Fibroblast of mammary gland (primary cell): ENCODE measurements at regions not wholly inside any gene's neighbourhood (a gene's known extent, or its start where the extent isn't known, plus 50 kb on each side); places are given as distances from the start of the nearest gene placed in this dataset.

Source experiments
- DNase-seq: peaks from one replicate; pipeline ENCODE4 v3.0.0-alpha.2; 2010; ENCODE audit warnings: low read depth
- H3K4me3 ChIP-seq: 2 replicates; pipeline ENCODE4 v1.5.1; 2011; ENCODE audit warnings: low read depth, mild to moderate bottlenecking, low read length, moderate library complexity; ENCODE audit not compliant: control insufficient read depth
- CTCF ChIP-seq: conservative IDR thresholded peaks from 2 replicates; pipeline ENCODE4 v1.5.1; 2011; ENCODE audit warnings: low read depth, low read length, inconsistent platforms; ENCODE audit not compliant: control insufficient read depth, insufficient read depth

- H3K4me3 ChIP-seq = no peak overlapping the region
- no peak for DNase-seq
- TF ChIP-seq CTCF = no peak
Observed at GRCh38 chr10:78863906-78864239, 204.9 kb upstream of the ZMIZ1 start.

DNA sequence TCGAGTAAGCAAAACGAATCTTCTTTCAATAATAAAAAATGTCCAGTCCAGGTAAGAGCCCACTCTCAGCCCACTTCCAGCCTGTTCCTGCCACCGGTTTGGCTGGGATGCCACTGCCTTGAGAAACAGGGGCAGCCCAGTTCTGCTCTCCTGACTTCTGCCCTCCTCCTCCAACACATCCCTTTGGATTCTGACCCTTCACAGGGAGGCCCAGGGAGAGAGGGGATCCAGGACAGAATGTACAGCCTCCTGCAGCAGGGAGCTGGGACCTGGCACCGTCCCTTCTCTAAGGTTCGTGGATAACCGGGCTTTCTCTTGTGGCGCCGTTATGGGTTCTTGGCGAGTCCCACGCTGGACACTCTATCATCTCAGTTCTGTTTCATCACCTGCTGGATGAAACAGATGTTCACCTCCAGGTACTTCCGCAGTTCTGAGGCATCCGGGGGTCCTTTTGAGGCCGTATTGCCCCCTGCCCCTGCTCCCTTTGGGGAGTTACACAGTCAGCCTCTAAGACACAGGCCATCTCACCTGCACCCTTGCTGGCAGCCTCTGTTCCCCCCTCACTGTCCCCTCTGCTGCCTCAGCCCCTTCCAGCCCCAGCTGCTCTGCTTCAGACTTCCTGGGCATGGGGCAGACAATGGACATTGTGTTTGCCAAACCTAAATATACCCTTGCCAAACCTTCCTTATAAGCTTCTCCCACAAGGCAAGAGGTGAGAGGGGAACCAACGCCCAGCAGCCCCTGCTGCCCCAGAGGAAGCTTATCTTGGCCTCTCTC, 203.8 kb upstream of the ZMIZ1 start:
- TF ChIP-seq CTCF = no peak
- no peak for DNase-seq
- no peak overlapping the region for H3K4me3 ChIP-seq

- H3K4me3 ChIP-seq = no peak overlapping the region
- TF ChIP-seq CTCF = no peak
- DNase-seq = peak; percentile 3
Observed at GRCh38 chr10:78865538-78865875, 203.3 kb upstream of the ZMIZ1 start.

DNA sequence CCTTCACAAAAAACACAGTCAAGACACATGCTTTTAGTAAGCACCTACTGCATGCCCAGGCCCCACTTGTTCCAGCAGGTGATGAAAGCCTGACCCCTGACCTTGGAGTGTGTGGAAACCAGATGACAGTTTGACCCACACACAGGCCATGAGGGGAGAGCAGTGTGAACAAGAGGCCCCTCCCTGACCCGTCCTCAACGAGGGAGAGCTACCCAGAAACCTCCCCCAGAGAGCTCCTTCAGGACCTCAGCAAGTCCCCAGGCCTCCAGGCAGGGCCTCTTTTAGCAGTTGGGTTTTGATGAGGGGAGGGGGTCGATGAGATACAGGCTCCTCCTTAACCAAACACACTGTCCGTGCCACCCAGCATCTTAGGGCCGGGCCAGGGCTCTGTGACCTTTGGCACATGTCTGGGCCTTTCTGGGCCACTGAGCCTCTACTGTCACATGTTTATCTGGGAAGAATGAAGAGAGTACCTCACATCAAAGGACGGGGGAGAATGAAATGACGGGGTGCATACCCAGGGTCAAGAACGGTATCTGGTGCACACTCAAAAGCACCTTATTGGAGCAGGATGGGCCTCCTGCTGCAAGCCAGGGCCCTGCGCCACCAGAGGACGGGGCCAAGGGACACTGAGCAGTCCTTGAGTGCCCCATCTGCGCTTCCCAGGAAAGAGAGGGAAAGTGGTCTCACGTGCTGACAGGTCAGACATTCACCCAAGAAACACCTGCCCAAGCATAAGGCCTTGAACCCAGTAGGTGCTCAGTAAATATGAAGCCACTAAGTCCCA, 202.6 kb upstream of the ZMIZ1 start:
- no peak overlapping the region for H3K4me3 ChIP-seq
- no peak for DNase-seq
- no peak for TF ChIP-seq CTCF

GRCh38 chr10:78866731-78867554, 201.8 kb upstream of the ZMIZ1 start:
- no peak for DNase-seq
- no peak for TF ChIP-seq CTCF
- no peak overlapping the region for H3K4me3 ChIP-seq

DNA sequence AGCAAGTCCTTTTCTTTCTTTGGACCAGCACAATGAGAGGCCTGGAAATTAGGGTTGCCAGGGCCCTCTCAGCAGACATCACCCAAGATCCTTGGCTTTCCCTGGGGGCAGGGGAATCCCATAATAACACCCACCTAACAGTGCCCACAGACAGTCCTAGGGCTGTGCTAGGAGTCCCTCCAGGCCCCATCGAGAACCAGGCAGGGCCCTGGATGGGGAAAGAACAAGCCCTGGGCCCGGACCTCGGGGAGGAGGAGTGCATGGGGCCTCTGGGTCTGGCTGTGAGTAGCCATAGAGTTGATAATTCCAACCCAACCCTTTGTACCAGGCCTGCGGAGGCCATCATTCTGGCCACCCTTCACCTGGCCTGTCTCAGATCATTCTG, 201.2 kb upstream of the ZMIZ1 start:
- no peak for TF ChIP-seq CTCF
- no peak for DNase-seq
- no peak overlapping the region for H3K4me3 ChIP-seq
